Left ventricle myocardium inferior (tissue), 1 donor: ENCODE measurements at regions not wholly inside any gene's neighbourhood (a gene's known extent, or its start where the extent isn't known, plus 50 kb on each side); places are given as distances from the start of the nearest gene placed in this dataset.

Experiments used
- DNase-seq: peaks from one replicate; pipeline ENCODE4 v3.0.0-alpha.2; 2020
- H3K27ac ChIP-seq: fragments of 200-600 bp; replicated peaks from 2 replicates; pipeline ENCODE4 v1.8.0; 2021
- H3K27me3 ChIP-seq: fragments of 200-600 bp; 2 replicates; pipeline ENCODE4 v1.8.0; 2021; ENCODE audit warnings: low read depth
- H3K36me3 ChIP-seq: fragments of 200-600 bp; 2 replicates; pipeline ENCODE4 v1.8.0; 2021
- H3K4me1 ChIP-seq: fragments of 200-600 bp; 2 replicates; pipeline ENCODE4 v1.8.0; 2021
- H3K4me3 ChIP-seq: fragments of 200-600 bp; 2 replicates; pipeline ENCODE4 v1.8.0; 2021; ENCODE audit warnings: mild to moderate bottlenecking, moderate library complexity
- H3K9me3 ChIP-seq: fragments of 200-600 bp; replicated peaks from 2 replicates; pipeline ENCODE4 v1.8.0; 2021
- CTCF ChIP-seq: fragments of 200-600 bp; IDR thresholded peaks from 2 replicates; pipeline ENCODE4 v1.8.0; 2021; ENCODE audit warnings: antibody characterized with exemption, mild to moderate bottlenecking, borderline replicate concordance
- intact Hi-C: fragments of 100-400 bp; cut with micrococcal nuclease; formaldehyde crosslinking; loops from one replicate; pipeline ENCODE4 v1.11.0; 2022
- donor health status: DM: no; HTN: yes; CAD: no; lungs with severe emphysema.

DNA sequence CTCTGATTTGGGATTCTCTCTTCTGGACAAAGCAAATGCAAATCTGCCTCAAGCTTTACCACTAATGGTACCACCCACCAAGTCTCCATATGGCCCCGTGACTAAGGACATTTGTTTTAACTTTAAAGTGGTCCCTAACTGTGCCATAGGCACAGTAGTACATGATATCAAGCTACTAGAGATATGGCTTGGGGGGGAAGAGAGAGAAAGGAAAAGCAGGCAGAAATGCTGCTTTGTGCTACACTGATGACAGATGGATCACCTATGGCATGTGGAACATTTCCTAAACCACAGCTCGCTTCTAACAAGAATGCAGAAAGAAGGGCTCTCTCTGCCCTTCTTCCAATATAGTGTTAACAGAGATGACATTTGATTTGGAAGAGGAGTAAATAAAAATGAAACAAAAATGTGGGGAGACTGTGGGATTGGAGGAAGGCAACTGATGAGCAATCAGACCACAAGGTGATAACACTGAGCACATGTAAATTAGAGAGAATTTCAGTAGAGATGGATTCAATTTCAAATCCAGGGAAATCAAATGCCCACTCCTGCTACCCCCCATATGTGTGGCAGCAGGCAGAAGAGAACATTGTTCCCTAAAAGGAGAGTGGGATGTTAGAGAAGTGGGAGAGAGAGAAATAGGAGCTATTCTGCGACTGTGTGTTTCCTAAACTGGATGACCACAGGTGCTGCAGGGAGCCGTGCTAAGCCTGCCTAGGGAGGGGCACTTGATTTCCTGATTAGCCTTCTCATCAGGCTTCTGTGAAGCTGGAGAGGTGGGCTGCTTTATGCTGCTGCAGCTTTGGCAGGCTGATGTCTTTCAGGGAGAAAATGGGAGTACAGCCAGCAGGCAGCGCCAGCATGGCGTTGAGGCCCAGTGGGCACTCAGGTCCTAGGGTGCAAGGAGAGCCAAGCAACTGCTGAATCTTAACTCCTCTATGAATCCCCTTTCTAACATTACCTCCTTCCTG is 75.3 kb downstream of the ZNF648 start:
- Histone ChIP-seq H3K27me3 (peaks cover 28% of the 10 kb centered on the region), H3K9me3 (no peaks in the 10 kb centered on the region), H3K4me3 (no peak overlapping the region), H3K27ac (no peak overlapping the region), H3K36me3 (no peaks in the 10 kb centered on the region), H3K4me1 (peaks cover 4% of the 10 kb centered on the region)
- no peak for DNase-seq
- no peak for TF ChIP-seq CTCF
- intact Hi-C loops = no loop called here

DNA sequence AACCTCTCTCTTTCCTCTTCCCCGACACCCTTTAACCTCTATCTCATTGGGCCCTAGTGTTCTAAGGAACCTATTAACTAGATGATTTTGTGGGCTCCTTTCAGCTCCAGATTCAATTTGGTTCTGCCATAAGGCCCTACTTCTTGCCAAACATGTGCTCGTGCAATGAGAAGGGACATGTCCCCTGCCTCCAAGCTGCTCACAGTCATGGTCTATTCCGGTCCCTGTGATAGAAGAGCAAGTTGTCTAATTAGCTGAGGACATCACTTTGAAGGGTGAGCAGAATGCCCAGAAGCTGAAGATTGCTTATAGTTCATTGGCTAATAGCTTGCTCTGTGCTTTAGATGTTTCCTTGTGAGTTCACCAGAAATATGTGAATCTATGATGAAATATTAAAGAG is 76.2 kb downstream of the ZNF648 start:
- peaks cover 4% of the 10 kb centered on the region for H3K4me1 ChIP-seq
- H3K9me3 ChIP-seq = no peaks in the 10 kb centered on the region
- no peak for DNase-seq
- H3K27me3 ChIP-seq = peaks cover 28% of the 10 kb centered on the region
- intact Hi-C loops = no loop called here
- TF ChIP-seq CTCF = no peak
- H3K27ac ChIP-seq = no peak overlapping the region
- no peaks in the 10 kb centered on the region for H3K36me3 ChIP-seq
- no peak overlapping the region for H3K4me3 ChIP-seq

DNA sequence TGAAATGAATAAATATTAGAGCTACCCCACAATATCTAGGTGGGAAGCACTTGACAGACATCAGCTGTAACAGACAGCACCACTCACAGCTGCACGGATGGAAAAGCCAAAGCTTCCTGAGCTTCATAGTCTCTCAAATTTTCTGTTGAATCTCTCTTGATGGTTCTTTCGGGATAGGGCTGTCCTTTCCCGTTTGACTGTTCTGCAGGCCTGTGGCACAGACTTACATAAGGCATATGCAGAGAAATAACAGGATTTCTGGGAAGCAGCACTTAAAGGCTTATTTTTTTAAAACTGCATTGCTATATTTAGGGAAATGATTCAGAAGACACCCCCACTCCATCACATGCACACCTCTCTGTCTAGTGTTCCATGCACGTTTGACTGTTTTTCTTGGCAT is 77.5 kb downstream of the ZNF648 start:
- Histone ChIP-seq H3K27ac (no peak overlapping the region), H3K4me3 (no peak overlapping the region), H3K4me1 (peaks cover 4% of the 10 kb centered on the region), H3K36me3 (no peaks in the 10 kb centered on the region), H3K9me3 (peaks cover 3% of the 10 kb centered on the region), H3K27me3 (peaks cover 28% of the 10 kb centered on the region)
- no peak for TF ChIP-seq CTCF
- no peak for DNase-seq
- intact Hi-C loops = no loop called here

GRCh38 chr1:181981821-181982220 is 79.7 kb downstream of the ZNF648 start:
- intact Hi-C loops = no loop called here
- H3K4me3 ChIP-seq = no peak overlapping the region
- H3K9me3 ChIP-seq = peaks cover 15% of the 10 kb centered on the region
- DNase-seq = no peak
- TF ChIP-seq CTCF = no peak
- H3K4me1 ChIP-seq = no peaks in the 10 kb centered on the region
- H3K27me3 ChIP-seq = peaks cover 28% of the 10 kb centered on the region
- no peak overlapping the region for H3K27ac ChIP-seq
- no peaks in the 10 kb centered on the region for H3K36me3 ChIP-seq

DNA sequence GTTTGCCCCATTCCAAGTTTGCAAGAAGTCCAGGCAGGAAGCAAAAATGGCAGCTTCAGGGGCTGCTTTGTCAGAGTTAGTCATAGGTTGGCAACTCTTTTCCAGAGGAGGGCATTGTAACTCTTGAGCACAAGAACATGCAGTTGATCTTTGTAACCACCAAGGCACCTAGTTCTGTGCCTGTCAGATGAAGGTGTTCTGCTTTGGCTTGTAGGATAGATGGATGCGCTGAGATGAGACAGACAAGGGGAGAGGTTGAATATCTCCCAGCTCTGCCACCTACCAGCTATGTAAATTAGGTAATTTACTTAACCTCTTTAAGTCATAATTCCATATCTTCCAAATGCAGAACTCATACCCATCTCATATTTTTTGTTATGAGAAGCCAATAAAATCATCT is 89.3 kb downstream of the ZNF648 start:
- peaks cover 16% of the 10 kb centered on the region for H3K9me3 ChIP-seq
- DNase-seq = no peak
- TF ChIP-seq CTCF = no peak
- H3K27ac ChIP-seq = no peak overlapping the region
- peaks cover 28% of the 10 kb centered on the region for H3K27me3 ChIP-seq
- no peak overlapping the region for H3K4me3 ChIP-seq
- H3K36me3 ChIP-seq = no peaks in the 10 kb centered on the region
- intact Hi-C loops = no loop called here
- no peaks in the 10 kb centered on the region for H3K4me1 ChIP-seq
